GM19351 (cell line): ENCODE measurements at regions not wholly inside any gene's neighbourhood (a gene's known extent, or its start where the extent isn't known, plus 50 kb on each side); places are given as distances from the start of the nearest gene placed in this dataset.

Experiments used
- ATAC-seq: cut with Tn5 transposase; IDR thresholded peaks from one replicate; pipeline ENCODE4 v1.9.1; 2021; ENCODE audit warnings: mild to moderate bottlenecking, moderate library complexity; ENCODE audit not compliant: unreplicated experiment

GRCh38 chr11:82676483-82677094, 57.1 kb downstream of the FAM181B start:
- ATAC-seq, result peak; percentile 46

GRCh38 chr11:82675838-82676237, 57.8 kb downstream of the FAM181B start:
- no peak for ATAC-seq

- no peak for ATAC-seq
Measured at GRCh38 chr11:82673631-82674030, 60.0 kb downstream of the FAM181B start.

- no peak for ATAC-seq
Measured at GRCh38 chr11:82671451-82671850, 62.2 kb downstream of the FAM181B start.

- no peak for ATAC-seq
Measured at GRCh38 chr11:82663535-82663934, 70.1 kb downstream of the FAM181B start.

- ATAC-seq, result no peak
Measured at GRCh38 chr11:82653752-82654151, 79.9 kb downstream of the FAM181B start.

GRCh38 chr11:82639251-82639650, 94.4 kb downstream of the FAM181B start:
- ATAC-seq, result no peak

GRCh38 chr11:82636615-82637014, 97.0 kb downstream of the FAM181B start:
- no peak for ATAC-seq

GRCh38 chr11:82634091-82634490, 99.6 kb downstream of the FAM181B start:
- no peak for ATAC-seq

- peak; percentile 83 for ATAC-seq
Measured at GRCh38 chr11:82631722-82632630, 101.7 kb downstream of the FAM181B start.

- ATAC-seq, result no peak
Measured at GRCh38 chr11:82610671-82611070, 123.0 kb downstream of the FAM181B start.

GRCh38 chr11:82606738-82607137, 126.9 kb downstream of the FAM181B start:
- ATAC-seq, result no peak

- ATAC-seq, result no peak
Measured at GRCh38 chr11:82601711-82602110, 132.0 kb downstream of the FAM181B start.

GRCh38 chr11:82599836-82600235, 133.8 kb downstream of the FAM181B start:
- ATAC-seq, result no peak

- ATAC-seq, result no peak
Measured at GRCh38 chr11:82586581-82586980, 147.1 kb downstream of the FAM181B start.

- ATAC-seq, result no peak
Measured at GRCh38 chr11:82577246-82577645, 156.4 kb downstream of the FAM181B start.

GRCh38 chr11:82560836-82561235, 172.8 kb downstream of the FAM181B start:
- ATAC-seq, result no peak

GRCh38 chr11:82559609-82560008, 174.1 kb downstream of the FAM181B start:
- no peak for ATAC-seq

GRCh38 chr11:82557274-82557673, 176.4 kb downstream of the FAM181B start:
- peak; percentile 100 for ATAC-seq

GRCh38 chr11:82556210-82556609, 177.5 kb downstream of the FAM181B start:
- no peak for ATAC-seq

- ATAC-seq, result no peak
Measured at GRCh38 chr11:82546661-82547557, 186.8 kb downstream of the FAM181B start.
